ENCODE measurements at regions not wholly inside any gene's neighbourhood (a gene's known extent, or its start where the extent isn't known, plus 50 kb on each side); places are given as distances from the start of the nearest gene placed in this dataset.

DNA sequence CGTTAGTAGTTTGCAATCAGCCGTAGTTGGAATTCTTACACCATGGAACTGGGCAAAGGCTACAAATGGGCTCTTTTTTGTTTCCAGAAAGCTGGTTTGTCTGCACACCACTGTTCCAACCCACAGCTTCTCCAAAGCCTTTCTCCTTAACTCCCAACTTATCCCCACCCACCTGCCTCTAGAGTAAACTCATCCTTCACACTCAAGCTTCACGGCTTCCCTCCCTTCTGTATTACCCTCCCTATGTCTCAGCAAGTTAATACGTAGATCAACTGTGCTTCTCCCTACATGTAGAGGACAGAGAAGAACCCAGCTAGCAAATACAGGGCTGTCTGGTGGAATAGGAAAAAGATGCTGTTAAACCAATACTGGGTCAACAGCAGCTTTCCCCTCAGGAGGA is 363.0 kb upstream of the IL12A start:
- Histone ChIP-seq H3K27me3 (no peaks in the 10 kb centered on the region), H3K9me3 (no peaks in the 10 kb centered on the region), H3K4me3 (no peak overlapping the region), H3K9ac (ENCODE audit: low read depth in 2 of 2, low read length in 2 of 2) (no peak overlapping the region), H3K4me1 (no peaks in the 10 kb centered on the region), H3K27ac (no peak overlapping the region), H3K36me3 (no peaks in the 10 kb centered on the region)
- no peak for DNase-seq
- TF ChIP-seq, protein P1, sequence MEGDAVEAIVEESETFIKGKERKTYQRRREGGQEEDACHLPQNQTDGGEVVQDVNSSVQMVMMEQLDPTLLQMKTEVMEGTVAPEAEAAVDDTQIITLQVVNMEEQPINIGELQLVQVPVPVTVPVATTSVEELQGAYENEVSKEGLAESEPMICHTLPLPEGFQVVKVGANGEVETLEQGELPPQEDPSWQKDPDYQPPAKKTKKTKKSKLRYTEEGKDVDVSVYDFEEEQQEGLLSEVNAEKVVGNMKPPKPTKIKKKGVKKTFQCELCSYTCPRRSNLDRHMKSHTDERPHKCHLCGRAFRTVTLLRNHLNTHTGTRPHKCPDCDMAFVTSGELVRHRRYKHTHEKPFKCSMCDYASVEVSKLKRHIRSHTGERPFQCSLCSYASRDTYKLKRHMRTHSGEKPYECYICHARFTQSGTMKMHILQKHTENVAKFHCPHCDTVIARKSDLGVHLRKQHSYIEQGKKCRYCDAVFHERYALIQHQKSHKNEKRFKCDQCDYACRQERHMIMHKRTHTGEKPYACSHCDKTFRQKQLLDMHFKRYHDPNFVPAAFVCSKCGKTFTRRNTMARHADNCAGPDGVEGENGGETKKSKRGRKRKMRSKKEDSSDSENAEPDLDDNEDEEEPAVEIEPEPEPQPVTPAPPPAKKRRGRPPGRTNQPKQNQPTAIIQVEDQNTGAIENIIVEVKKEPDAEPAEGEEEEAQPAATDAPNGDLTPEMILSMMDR (IDR thresholded peaks at IDR 0.05): no peak
- intact Hi-C loops (cut with DNase I): no loop called here

DNA sequence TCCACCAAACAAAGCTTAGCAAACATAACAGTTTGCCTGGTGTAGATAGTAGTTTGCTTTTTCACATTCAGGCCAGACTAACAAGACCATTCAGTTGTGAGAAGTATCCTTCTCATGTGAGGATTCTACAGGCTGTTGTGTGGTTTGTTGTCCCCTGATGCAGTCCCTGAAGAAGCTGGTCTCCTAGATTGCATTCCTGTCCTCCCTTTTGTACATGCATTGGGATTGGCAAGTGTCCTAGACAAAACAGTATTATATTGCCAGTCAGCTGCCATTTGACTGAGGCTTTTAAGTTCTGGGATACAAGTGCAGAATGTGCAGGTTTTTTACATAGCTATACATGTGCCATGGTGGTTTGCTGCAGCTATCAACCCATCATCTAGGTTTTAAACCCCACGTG is 362.0 kb upstream of the IL12A start:
- H3K9me3 ChIP-seq: no peaks in the 10 kb centered on the region
- H3K4me3 ChIP-seq: no peak overlapping the region
- no peak overlapping the region for H3K9ac ChIP-seq (ENCODE audit: low read depth in 2 of 2, low read length in 2 of 2)
- TF ChIP-seq, protein P1 (IDR thresholded peaks at IDR 0.05): no peak
- no peak for DNase-seq
- intact Hi-C loops (cut with DNase I): no loop called here
- H3K27me3 ChIP-seq: no peaks in the 10 kb centered on the region
- no peaks in the 10 kb centered on the region for H3K36me3 ChIP-seq
- H3K4me1 ChIP-seq: no peaks in the 10 kb centered on the region
- no peak overlapping the region for H3K27ac ChIP-seq

DNA sequence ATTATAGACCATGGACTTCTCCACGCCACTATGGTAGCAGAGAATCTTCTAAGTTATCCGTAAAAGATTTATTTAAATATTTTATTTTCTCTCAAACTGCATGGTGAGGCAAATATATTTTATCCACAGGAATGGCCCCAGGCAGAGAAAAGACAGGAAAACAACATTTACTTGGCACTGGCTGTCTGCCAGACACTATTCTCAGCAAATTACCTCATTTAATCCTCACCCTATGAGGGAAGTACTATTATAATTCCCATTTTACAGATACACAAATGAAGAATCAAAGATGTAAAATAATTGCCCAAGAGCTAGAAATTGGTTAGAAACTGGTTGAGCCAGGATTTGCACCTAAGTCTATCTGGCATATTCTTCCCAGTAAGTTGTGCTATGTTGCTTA is 361.4 kb upstream of the IL12A start:
- H3K27ac ChIP-seq: no peak overlapping the region

DNA sequence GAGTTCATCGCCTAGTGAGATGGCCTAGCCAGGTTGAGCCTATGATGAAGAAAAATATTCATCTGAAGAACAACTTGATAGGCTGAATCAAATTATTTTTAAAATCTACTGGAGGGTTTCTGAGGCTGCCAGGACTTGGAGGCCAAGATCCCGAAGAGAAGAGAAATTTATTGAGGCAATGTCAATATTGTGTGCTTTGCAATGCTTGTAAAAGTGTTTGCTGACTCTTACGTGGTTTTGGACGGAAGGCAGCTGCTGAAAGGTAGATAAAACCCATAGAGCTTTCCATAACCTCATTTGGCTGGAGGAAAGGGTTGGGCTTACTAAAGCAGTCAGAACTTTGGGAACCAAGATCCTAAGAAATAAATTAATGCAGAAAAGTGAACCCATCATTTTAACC is 361.0 kb upstream of the IL12A start:
- H3K4me1 ChIP-seq: no peaks in the 10 kb centered on the region
- intact Hi-C loops (cut with DNase I): no loop called here
- no peaks in the 10 kb centered on the region for H3K36me3 ChIP-seq
- no peak overlapping the region for H3K27ac ChIP-seq
- H3K9me3 ChIP-seq: no peaks in the 10 kb centered on the region
- H3K27me3 ChIP-seq: no peaks in the 10 kb centered on the region
- no peak overlapping the region for H3K4me3 ChIP-seq
- no peak overlapping the region for H3K9ac ChIP-seq (ENCODE audit: low read depth in 2 of 2, low read length in 2 of 2)
- TF ChIP-seq, protein P1 (IDR thresholded peaks at IDR 0.05): no peak
- DNase-seq: peak; percentile 56

More for the DNA sequence above, 361.4 kb upstream of the IL12A start:
- no peak overlapping the region for H3K9ac ChIP-seq (ENCODE audit: low read depth in 2 of 2, low read length in 2 of 2)
- peak; percentile 33 for DNase-seq
- no peaks in the 10 kb centered on the region for H3K9me3 ChIP-seq
- no peak overlapping the region for H3K4me3 ChIP-seq
- H3K27me3 ChIP-seq: no peaks in the 10 kb centered on the region
- intact Hi-C loops (cut with DNase I): no loop called here
- TF ChIP-seq, protein P1 (IDR thresholded peaks at IDR 0.05): no peak
- no peaks in the 10 kb centered on the region for H3K36me3 ChIP-seq
- no peaks in the 10 kb centered on the region for H3K4me1 ChIP-seq

DNA sequence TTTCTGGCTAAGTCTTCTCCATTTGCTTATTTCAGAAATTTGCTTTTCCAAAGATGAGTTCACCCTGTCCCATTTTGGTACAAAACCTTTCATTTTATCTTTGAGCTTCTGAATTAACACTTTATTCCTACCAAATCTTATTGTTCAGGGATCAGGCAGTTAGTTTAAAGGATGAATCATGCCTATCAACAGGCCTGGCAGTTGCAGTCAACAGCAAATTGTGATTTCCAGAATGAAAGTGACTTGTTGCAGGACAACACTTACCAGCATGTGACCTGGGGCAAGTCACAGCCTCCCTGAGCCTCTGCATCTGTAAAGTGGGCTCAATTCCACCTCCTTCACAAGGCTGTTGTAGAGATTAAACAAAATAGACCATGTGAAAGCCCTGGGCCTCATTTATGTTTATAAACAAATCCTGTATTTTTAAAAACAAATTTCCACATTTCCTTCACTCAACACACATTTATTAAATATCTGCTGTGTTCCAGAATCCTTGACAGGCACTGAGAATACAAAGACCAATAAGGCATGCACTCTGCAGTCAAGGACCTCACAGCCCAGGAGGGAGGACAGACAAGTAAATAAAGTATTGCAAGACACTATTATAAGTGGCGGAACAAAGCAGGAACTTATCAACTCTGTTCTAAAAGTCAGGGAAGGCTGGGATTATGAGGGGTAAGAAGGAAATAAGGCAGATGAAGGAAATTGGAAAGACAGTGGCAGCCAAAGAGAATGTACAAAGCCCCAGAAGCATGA is 359.1 kb upstream of the IL12A start:
- Histone ChIP-seq H3K9me3 (no peaks in the 10 kb centered on the region), H3K4me1 (no peaks in the 10 kb centered on the region), H3K27ac (no peak overlapping the region), H3K36me3 (no peaks in the 10 kb centered on the region), H3K4me3 (no peak overlapping the region), H3K27me3 (no peaks in the 10 kb centered on the region), H3K9ac (ENCODE audit: low read depth in 2 of 2, low read length in 2 of 2) (no peak overlapping the region)
- DNase-seq: no peak
- TF ChIP-seq, protein P1 (IDR thresholded peaks at IDR 0.05): no peak
- intact Hi-C loops (cut with DNase I): no loop called here

Data from colonic mucosa (tissue), 4 donors.